GM19397 (cell line): ENCODE measurements at regions not wholly inside any gene's neighbourhood (a gene's known extent, or its start where the extent isn't known, plus 50 kb on each side); places are given as distances from the start of the nearest gene placed in this dataset.

ENCODE experiments used
- ATAC-seq: cut with Tn5 transposase; IDR thresholded peaks from one replicate; pipeline ENCODE4 v1.9.1; 2021; ENCODE audit warnings: mild to moderate bottlenecking, moderate library complexity; ENCODE audit not compliant: unreplicated experiment

- ATAC-seq = no peak
Observed at GRCh38 chr16:73547552-73548403, 499.9 kb upstream of the ZFHX3 start.

- ATAC-seq = no peak
Observed at GRCh38 chr16:73546341-73546845, 498.5 kb upstream of the ZFHX3 start.

- no peak for ATAC-seq
Observed at GRCh38 chr16:73545755-73546154, 497.8 kb upstream of the ZFHX3 start.

DNA sequence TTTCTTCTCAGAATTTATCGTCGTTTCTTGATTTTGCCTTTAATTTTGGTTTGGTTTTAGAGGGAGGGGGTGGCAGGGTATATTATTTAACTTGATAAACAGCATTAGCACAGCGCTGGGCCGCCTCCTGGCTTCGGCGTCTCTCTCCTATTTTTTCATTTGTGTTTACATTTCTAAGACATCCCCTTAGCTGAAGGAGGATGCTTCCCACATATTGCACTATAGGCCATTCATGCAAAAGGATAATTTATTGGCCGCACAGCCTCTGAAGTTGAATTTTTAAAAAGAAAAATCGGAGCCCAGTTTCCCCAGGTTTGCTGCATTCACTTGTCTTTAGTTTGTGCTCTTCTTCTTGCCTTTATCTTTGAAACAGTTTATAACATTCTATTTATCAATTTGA, 497.4 kb upstream of the ZFHX3 start:
- ATAC-seq = no peak

DNA sequence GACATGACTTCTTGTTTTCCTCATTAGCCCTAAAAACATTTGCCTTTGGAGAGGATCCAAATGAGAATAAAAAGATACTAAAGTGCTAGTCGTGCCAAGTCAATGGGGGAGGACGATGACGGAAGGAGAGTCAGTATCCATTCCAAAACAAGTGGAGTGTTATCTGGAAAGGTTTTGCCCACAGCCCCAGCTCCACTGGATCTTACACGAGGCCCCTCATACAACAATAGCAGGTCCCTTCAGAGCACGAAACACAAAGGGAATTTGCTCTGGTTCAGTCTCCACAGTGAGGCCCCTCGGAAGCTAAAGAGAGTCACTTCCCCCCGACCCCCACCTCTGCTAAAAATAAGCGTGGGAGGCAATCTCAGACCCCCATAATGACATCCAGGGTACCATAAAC, 496.9 kb upstream of the ZFHX3 start:
- ATAC-seq = no peak

- ATAC-seq = no peak
Observed at GRCh38 chr16:73543970-73544599, 496.2 kb upstream of the ZFHX3 start.

- no peak for ATAC-seq
Observed at GRCh38 chr16:73543331-73543969, 495.5 kb upstream of the ZFHX3 start.

DNA sequence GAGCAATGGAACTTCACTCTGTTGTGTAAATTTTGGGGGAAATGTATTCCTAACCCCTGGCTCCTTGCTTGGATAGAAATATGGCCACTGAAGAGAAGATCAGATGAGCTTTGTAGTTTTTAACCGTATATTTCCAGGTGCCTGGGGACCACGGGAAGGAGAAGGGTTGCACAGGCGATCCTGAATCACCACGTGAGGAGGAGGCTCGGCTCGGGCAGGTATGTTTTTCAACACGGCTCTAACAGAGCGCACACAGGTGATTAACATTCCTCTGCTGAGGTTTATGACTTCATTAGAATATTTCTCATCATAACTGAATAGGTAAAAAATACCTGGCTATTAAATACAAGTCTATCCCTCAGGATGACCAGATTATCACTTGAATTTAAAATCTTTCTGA, 495.0 kb upstream of the ZFHX3 start:
- no peak for ATAC-seq

- ATAC-seq = no peak
Observed at GRCh38 chr16:73537921-73538320, 490.0 kb upstream of the ZFHX3 start.

DNA sequence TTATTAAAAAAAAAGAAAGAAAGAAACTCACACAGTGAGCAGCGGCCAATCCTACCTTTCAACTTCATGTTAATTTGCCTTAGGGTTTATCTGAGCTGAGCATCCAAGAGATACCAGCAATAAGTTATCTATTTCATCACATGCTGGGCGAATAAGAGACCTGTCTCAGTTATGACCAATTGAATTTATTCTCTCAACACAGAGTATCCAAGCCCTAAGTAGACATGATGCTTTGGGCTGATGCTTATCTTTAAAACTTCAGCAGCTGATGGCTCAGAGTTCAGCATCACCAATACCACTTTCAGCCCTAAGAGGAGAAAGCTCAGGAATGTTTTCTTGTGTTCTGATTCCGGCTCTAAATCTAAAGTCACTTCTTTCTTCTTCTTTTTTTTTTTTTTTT, 489.0 kb upstream of the ZFHX3 start:
- ATAC-seq = no peak

- no peak for ATAC-seq
Observed at GRCh38 chr16:73531021-73531420, 483.1 kb upstream of the ZFHX3 start.

DNA sequence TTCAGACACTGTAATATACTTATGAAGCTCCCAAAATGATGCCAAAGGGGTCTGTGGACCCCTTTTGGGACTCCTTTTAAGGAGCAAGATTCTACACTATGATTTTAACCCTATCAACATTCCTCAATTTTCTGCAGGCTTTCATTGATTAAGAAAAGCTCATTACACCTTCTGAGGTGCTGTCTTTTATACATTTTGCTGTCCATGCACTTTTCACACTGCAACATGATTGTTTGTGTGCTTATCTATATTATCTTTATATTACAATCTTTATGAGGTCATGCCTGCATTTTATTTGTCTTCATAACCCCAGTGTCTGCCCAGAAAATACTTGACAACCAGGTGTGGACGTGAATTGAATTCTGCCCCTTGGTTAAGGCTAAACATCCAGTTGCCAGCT, 482.6 kb upstream of the ZFHX3 start:
- no peak for ATAC-seq

DNA sequence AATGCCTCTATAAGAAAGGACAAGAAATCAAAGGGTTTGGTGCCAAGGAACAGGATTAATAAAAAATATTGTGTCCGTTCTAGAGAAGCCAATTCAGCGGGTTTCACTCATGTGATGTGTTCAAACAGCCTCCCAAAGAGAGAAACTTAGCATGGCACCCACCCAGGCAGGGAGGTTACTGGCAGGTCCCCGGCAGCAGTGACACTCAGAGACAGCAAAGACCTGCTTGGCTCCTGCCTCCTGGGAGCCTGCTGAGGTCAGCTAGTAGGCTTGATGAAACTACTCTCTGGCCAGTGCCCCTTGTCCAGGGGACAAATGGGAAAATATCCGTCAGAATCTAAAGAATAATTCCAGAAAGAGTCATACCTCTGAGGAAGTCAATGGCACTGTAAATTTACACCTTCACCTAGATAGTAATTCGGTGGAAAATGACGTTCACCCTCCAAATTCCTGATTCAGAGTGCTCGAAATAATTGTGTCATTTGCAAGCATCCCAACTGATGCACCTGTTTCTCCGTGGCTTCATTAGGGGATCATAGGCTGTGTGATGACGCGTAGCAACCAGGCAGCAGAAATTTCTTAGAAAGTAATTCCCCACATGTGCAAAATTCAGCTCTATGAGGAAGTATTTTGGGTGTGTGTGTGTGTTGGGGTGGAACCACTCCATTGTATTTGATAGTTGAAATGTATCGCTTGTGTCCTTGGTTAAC, 481.5 kb upstream of the ZFHX3 start:
- ATAC-seq = no peak

DNA sequence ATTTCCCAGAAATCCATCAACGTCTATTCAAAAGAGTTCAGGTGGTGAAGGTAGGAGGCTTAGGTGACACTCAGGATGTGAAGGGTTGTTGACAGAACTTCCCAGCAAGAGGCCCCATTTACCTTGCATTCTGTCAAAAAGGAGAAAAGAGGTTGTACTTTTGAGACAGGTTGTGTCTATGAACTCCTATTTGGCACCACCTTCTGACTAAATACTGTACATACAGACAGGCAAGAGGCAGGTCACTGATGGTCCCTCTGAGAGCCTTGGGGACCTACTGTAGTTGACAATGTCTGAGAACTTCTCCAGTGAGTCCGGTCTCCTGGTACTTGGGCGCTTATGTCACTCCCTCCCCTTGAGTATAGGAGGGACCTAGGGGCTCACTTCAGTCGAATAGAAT, 479.3 kb upstream of the ZFHX3 start:
- ATAC-seq = no peak

DNA sequence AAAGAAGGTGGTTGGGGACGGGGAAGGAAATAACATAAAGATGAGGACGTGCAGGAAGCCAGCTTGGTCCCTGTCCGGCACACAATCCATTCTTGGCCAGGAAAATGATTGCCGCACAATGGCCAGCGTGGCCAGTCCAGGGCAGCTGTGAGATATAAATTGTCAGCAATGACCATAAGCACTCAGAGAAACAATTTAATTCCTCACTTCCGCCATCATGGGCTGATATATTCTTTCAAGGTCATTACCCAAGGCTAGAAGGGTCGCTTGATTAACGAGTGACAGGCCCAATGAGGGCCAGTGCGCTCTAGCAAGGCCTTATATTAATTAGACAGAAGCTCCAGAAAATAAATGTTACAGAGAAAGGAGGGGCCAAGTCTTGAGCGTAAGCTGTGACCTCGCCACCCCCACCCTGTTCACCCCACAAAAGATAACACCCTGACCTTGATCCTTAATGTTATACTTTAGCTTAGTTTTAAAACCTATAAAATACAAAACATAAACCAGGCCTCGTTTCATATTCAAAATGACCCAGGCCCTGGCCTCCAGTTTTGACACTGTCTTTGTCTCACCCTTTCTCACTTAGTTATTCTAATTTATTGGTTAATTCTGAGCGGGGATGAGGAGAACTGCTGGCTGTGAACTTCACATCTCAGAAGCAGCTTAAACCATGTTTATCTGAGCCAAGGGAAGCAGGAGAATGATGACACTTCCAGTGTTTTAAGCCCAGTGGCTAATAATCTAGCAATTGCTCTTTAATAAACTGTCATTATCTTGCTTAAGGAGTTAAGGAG, 478.3 kb upstream of the ZFHX3 start:
- no peak for ATAC-seq

DNA sequence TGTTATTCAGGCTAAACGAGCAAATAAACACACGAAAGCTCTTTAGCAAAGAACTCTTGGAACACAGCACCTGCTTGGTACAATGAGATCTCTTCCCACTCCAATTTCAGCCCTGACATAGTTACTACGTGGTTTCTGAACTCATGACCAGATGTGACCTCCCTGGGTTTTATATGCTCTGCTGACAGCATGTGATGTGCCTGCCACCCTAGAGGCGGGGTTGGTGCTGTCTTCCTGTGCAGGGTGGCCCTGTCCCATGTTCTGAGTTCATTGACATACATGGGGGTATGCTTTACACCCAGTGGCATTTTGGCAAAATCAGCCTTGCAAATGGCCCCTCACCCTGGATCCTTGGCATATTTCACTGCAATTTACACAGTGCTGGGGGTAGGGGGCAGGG, 475.3 kb upstream of the ZFHX3 start:
- no peak for ATAC-seq

GRCh38 chr16:73521499-73521898, 473.6 kb upstream of the ZFHX3 start:
- no peak for ATAC-seq

DNA sequence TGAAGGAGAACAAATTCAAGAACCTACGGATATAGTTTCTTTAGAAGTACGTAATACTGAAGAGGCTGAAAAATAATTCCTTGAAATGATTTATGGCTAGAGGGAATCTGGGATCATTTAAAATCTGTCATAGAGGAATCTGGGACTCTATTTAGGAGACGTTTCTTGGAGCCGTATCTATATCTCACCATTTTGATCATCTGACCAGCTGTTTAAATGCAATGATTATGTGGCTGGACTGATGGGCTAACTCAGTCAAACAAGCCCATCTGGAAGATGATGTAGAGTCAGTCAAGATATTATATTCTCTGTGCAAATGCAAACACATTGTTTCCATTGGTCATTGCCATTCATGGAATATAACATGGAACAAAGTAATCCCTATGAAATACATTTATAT, 467.7 kb upstream of the ZFHX3 start:
- ATAC-seq = no peak

DNA sequence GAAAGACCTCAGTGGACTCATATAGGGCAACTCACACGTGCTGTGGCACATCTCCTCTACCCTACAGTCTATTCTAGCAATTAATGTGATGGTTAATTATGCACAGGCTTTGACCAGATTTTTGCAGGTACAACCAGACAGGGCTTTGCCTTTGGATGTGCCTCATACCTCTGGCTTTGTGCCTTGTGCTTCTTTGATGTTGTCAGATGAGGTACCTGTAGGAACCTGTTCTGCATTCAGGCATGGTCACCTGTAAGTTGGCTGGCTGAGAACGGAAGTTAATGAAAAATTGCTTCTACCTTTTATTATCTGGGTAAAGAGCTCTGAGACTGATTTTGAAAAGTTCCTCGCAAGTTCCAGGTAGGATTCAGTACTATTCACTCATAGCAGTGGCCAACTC, 462.9 kb upstream of the ZFHX3 start:
- no peak for ATAC-seq

DNA sequence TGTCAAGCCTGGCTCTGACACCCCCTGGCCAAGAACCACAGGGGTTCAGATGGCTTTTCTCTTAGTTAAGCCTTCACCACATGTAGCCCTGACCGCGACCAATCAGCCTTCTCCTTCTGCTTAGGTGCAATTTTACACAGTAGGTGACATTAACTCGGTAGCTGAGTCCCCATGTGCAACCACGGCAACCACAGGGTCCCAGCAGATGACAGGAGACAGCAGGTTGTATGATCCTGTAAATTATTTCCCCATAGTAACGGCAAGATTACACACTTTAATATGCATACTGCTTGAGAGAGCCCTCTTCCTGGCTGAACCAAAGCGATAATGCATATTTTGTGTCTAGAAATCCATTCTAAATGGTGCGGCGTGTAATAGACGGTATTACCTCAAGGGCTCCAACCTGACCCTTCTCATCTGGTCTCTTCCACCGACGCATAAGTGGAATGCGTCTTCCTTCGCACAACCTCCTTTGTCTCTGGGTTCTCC, 458.7 kb upstream of the ZFHX3 start:
- ATAC-seq = no peak
